Muscle of leg (tissue), 3 donors: ENCODE measurements at regions not wholly inside any gene's neighbourhood (a gene's known extent, or its start where the extent isn't known, plus 50 kb on each side); places are given as distances from the start of the nearest gene placed in this dataset.
"Not testable (repeated sequence)": the region's sequence is repeated elsewhere in the genome, so short reads cannot be mapped to it uniquely, and the experiment has no call there.

Experiments used
- DNase-seq: peaks from one replicate; pipeline ENCODE4 v3.0.0; 2013
- H3K27ac ChIP-seq: one replicate; pipeline ENCODE4 v1.5.1; 2013; ENCODE audit warnings: mild to moderate bottlenecking, low read length, control low read depth
- H3K27me3 ChIP-seq: one replicate; pipeline ENCODE4 v1.6.1; 2013; ENCODE audit warnings: low read length; ENCODE audit not compliant: control insufficient read depth, insufficient read depth
- H3K36me3 ChIP-seq: one replicate; pipeline ENCODE4 v1.6.1; 2013; ENCODE audit warnings: low read length; ENCODE audit not compliant: control insufficient read depth, insufficient read depth
- H3K4me1 ChIP-seq: one replicate; pipeline ENCODE4 v1.6.1; 2013; ENCODE audit warnings: low read length; ENCODE audit not compliant: control insufficient read depth, insufficient read depth
- H3K4me3 ChIP-seq: one replicate; pipeline ENCODE4 v1.5.1; 2013; ENCODE audit warnings: low read length, control low read depth
- H3K9me3 ChIP-seq: replicated peaks from 2 replicates; pipeline ENCODE4 v1.6.1; 2013; ENCODE audit warnings: low read depth, low read length; ENCODE audit not compliant: control insufficient read depth
- WGBS: methylation state at CpG from one replicate; pipeline ENCODE4 v1.1.5; 2013; ENCODE audit warnings: missing lambda C conversion rate; ENCODE audit not compliant: insufficient coverage; 5-methylcytosine and 5-hydroxymethylcytosine counted together

DNA sequence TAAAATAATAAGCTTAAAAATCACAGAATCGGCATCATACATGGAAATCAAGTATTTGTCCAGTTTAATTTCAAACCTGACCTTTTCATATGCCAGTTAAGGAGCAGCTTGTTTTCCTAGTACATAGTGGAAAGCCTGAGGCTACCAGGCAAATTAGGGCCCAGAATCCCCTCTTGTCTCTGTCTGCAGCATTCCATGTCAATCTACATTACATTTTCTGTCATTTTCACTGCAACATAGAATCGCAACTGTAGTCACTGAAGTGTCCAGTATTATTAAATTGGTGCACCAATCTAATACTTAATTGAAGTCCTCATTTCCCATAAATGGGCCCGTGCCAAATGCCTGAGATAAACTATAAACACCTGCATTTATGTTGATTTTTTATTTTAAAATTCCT lies 1352.2 kb upstream of the ACO1 start:
- Histone ChIP-seq H3K36me3 (no peaks in the 10 kb centered on the region), H3K9me3 (no peaks in the 10 kb centered on the region), H3K27me3 (no peaks in the 10 kb centered on the region), H3K4me3 (no peak overlapping the region), H3K4me1 (no peaks in the 10 kb centered on the region), H3K27ac (no peak overlapping the region)
- 100% methylated on average over 1 of the region's 3 CpGs for WGBS
- no peak for DNase-seq

- WGBS = 83% methylated on average over 1 of the region's 4 CpGs
- Histone ChIP-seq H3K4me1 (no peaks in the 10 kb centered on the region), H3K27me3 (no peaks in the 10 kb centered on the region), H3K27ac (no peak overlapping the region), H3K36me3 (no peaks in the 10 kb centered on the region), H3K4me3 (no peak overlapping the region), H3K9me3 (no peaks in the 10 kb centered on the region)
- DNase-seq = no peak
Measured at GRCh38 chr9:31034311-31034710, 1350.1 kb upstream of the ACO1 start.

DNA sequence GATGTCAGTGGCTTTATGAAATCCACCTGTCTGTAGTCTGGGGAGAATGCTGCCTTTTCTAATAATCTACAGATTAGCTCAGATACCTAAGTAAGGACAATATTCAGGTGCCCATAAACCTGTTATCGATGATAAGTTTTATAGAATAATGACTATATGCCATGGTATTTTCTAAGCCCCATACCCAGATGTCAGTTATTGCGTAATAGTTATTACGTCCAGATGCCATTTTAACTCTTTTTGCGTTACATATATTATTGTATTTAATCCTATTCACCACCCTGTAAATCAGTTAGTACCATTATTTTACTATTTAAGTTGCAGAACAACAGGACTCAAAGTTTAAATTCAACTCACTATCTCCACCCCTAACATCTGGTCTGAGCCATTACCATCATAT lies 1343.9 kb upstream of the ACO1 start:
- Histone ChIP-seq H3K36me3 (no peaks in the 10 kb centered on the region), H3K27me3 (no peaks in the 10 kb centered on the region), H3K27ac (no peak overlapping the region), H3K9me3 (no peaks in the 10 kb centered on the region), H3K4me1 (no peaks in the 10 kb centered on the region), H3K4me3 (no peak overlapping the region)
- DNase-seq = no peak
- no CpG with 5 or more reads among the region's 4 CpGs for WGBS

GRCh38 chr9:31045810-31046209 lies 1338.6 kb upstream of the ACO1 start:
- DNase-seq = no peak
- no peaks in the 10 kb centered on the region for H3K27me3 ChIP-seq
- H3K4me3 ChIP-seq = no peak overlapping the region
- H3K9me3 ChIP-seq = no peaks in the 10 kb centered on the region
- no CpG with 5 or more reads among the region's 1 CpG for WGBS
- no peaks in the 10 kb centered on the region for H3K36me3 ChIP-seq
- H3K27ac ChIP-seq = no peak overlapping the region
- no peaks in the 10 kb centered on the region for H3K4me1 ChIP-seq

DNA sequence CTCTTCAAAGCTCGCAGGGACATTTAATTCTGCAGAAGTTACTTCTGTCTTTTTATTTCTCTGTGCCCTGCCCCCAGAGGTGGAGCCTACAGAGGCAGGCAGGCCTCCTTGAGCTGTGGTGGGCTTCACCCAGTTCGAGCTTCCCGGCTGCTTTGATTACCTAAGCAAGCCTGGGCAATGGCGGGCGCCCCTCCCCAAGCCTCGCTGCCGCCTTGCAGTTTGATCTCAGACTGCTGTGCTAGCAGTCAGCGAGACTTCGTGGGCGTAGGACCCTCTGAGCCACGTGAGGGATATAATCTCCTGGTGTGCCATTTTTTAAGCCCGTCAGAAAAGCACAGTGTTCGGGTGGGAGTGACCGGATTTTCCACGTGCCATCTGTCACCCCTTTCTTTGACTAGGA lies 1322.9 kb upstream of the ACO1 start:
- not testable (repeated sequence) for DNase-seq, H3K27me3 ChIP-seq, H3K4me1 ChIP-seq, H3K4me3 ChIP-seq, H3K27ac ChIP-seq, H3K36me3 ChIP-seq, H3K9me3 ChIP-seq
- 83% methylated on average over 15 of the region's 15 CpGs for WGBS

- Histone ChIP-seq H3K4me3 (no peak overlapping the region), H3K9me3 (no peaks in the 10 kb centered on the region), H3K4me1 (no peaks in the 10 kb centered on the region), H3K27ac (no peak overlapping the region), H3K27me3 (no peaks in the 10 kb centered on the region), H3K36me3 (no peaks in the 10 kb centered on the region)
- no peak for DNase-seq
- 40% methylated on average over 1 of the region's 3 CpGs for WGBS
Measured at GRCh38 chr9:31065691-31066090, 1318.8 kb upstream of the ACO1 start.

DNA sequence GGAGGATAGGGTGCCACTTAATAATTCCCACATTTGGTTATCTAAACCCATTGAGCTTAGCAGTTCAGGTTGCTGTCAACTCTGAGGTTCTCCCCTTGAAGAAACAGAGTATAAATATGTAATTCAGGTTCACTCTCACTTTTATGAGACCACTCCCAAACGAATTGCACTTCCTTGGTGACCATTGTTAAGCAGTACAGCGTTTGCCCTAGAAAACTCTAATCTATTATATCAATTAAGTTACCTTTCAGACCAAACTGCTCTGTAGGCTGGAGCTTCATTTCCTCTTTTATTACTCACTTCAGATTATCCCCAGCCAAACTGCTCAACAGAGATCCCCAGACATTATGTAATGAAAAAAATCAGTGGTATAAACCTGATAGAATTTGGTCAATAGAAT lies 1317.0 kb upstream of the ACO1 start:
- no peaks in the 10 kb centered on the region for H3K9me3 ChIP-seq
- no peaks in the 10 kb centered on the region for H3K27me3 ChIP-seq
- 67% methylated on average over 1 of the region's 2 CpGs for WGBS
- no peak for DNase-seq
- H3K36me3 ChIP-seq = no peaks in the 10 kb centered on the region
- no peak overlapping the region for H3K27ac ChIP-seq
- no peaks in the 10 kb centered on the region for H3K4me1 ChIP-seq
- H3K4me3 ChIP-seq = no peak overlapping the region

DNA sequence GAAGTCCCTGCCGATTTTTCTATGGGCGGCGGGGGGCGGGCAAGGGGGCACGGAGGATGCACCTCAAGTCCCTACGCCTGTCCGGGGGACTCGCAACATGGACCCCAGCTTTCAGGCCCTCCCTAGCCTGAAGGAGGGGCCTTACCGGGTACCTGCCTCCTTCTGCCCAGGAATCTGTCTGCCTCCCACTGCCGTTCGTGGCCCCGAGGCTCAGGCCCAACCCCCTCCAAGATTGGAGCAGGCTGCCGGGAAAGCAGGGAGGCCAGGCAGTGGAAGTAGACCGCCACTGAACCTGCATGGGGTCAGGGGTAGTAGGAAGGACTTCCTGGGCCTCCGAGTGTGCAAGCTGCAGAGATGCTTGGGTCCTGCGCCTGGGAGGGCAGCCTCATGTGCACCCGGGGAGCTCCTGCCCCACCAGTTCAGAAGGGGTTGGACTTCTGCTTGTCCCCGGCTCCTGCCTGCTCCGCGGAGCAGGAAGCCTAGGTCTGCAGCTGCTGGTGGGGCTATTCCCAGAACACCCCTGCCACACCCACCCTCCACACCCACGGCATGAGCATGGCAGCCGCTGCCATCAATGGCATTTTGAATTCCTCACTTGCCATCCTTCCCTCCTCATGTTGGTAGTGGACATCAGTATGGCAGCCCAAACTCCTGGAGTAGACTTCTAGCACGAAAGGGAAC lies 1312.7 kb upstream of the ACO1 start:
- Histone ChIP-seq H3K27ac (no peak overlapping the region), H3K4me1 (no peaks in the 10 kb centered on the region), H3K4me3 (no peak overlapping the region), H3K9me3 (no peaks in the 10 kb centered on the region), H3K27me3 (no peaks in the 10 kb centered on the region), H3K36me3 (no peaks in the 10 kb centered on the region)
- DNase-seq = no peak
- 88% methylated on average over 19 of the region's 23 CpGs for WGBS

GRCh38 chr9:31078175-31078574 lies 1306.3 kb upstream of the ACO1 start:
- no peak for DNase-seq
- no peaks in the 10 kb centered on the region for H3K36me3 ChIP-seq
- 63% methylated on average over 1 of the region's 2 CpGs for WGBS
- no peaks in the 10 kb centered on the region for H3K9me3 ChIP-seq
- no peak overlapping the region for H3K27ac ChIP-seq
- H3K4me3 ChIP-seq = no peak overlapping the region
- no peaks in the 10 kb centered on the region for H3K4me1 ChIP-seq
- H3K27me3 ChIP-seq = no peaks in the 10 kb centered on the region

DNA sequence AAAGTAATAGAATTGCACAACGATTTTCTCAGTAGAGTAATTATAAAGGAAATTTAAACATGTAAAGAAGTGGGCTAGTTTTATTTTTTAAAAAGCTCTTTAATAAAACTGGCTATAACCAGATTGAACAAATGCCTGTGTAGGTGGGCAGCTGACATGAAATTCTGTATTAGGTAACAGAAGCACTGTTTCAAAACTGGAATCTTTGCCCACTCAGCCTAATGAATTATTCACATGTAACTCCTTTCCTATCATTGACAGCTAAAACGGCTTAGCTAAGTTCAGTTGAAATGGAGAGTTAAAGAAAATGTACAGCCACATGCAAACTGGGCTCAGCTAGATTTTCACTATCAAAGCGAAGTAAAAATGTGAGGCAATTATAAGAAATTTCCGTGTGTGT lies 1300.1 kb upstream of the ACO1 start:
- no CpG with 5 or more reads among the region's 4 CpGs for WGBS
- peak; percentile 43 for DNase-seq
- Histone ChIP-seq H3K27me3 (no peaks in the 10 kb centered on the region), H3K27ac (no peak overlapping the region), H3K4me1 (no peaks in the 10 kb centered on the region), H3K4me3 (no peak overlapping the region), H3K36me3 (no peaks in the 10 kb centered on the region), H3K9me3 (no peaks in the 10 kb centered on the region)

DNA sequence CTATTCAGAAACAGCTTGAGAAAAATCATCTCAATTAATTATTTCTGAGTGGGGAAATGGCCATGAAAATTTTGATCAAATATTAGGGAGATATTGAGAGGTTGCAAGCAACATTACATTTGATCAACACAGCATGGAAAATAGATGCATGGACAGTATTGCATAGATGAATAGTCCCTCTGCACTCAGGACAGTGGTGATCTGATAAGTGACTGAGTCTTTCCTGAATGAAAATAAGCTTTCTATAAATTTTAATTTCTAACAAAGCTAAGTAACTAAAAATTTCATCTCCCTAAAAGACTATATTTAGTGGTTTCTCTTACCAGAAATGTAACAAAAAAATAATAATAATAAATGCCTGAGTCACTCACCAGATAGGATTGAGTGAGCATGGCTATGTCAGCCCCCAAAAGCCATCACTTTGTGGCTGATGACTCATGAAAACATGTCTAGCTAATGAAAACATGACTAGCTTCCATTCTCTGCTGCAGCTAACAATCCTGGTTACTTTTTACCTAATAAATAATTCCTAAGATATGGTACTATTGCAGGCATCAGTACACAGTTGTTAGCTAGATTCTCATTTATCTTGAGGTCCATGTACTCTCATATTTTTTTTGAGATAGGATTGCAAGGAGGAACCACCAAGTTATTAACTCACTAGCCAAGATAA lies 1294.8 kb upstream of the ACO1 start:
- H3K4me1 ChIP-seq = no peaks in the 10 kb centered on the region
- H3K36me3 ChIP-seq = no peaks in the 10 kb centered on the region
- no peaks in the 10 kb centered on the region for H3K9me3 ChIP-seq
- H3K27me3 ChIP-seq = no peaks in the 10 kb centered on the region
- H3K4me3 ChIP-seq = no peak overlapping the region
- no peak for DNase-seq
- no peak overlapping the region for H3K27ac ChIP-seq
